Right lobe of liver (tissue), 6 donors: ENCODE measurements at regions not wholly inside any gene's neighbourhood (a gene's known extent, or its start where the extent isn't known, plus 50 kb on each side); places are given as distances from the start of the nearest gene placed in this dataset.
"Not testable (repeated sequence)": the region's sequence is repeated elsewhere in the genome, so short reads cannot be mapped to it uniquely, and the experiment has no call there.

Experiments used
- ATAC-seq, 4 donors: fragments of 200-7000 bp; cut with Tn5 transposase; one replicate each; pipeline ENCODE4 v1.9.1; 2020; ENCODE audit warnings: mild to moderate bottlenecking in 4 of 4, moderate library complexity in 4 of 4
- DNase-seq, 3 donors: peaks; one replicate each; pipeline ENCODE4 v3.0.0-alpha.2; 2020
- H3K27ac ChIP-seq, 3 donors: fragments of 200-600 bp; one replicate each; pipeline ENCODE4 v1.8.0; 2022
- H3K27me3 ChIP-seq, 2 donors: fragments of 200-600 bp; one replicate each; pipeline ENCODE4 v1.8.0; 2022
- H3K36me3 ChIP-seq, 4 donors: fragments of 200-600 bp; sonication (generic) in 1 of 4; one replicate each; pipeline versions ENCODE4 v1.5.1 to v1.8.0; 2017 to 2022; ENCODE audit warnings: control low read depth in 1 of 4
- H3K4me1 ChIP-seq, 4 donors: fragments of 200-600 bp; sonication (generic) in 1 of 4; one replicate each; pipeline versions ENCODE4 v1.5.1 to v1.8.0; 2017 to 2022; ENCODE audit warnings: control low read depth in 1 of 4
- H3K4me3 ChIP-seq, 3 donors: fragments of 200-600 bp; one replicate each; pipeline ENCODE4 v1.8.0; 2022
- H3K9me3 ChIP-seq, 4 donors: fragments of 200-600 bp; sonication (generic) in 1 of 4; one replicate each; pipeline versions ENCODE4 v1.5.1 to v1.8.0; 2017 to 2022; ENCODE audit warnings: control low read depth in 1 of 4
- POLR2A ChIP-seq: fragments of 450-650 bp; IDR thresholded peaks from one replicate; pipeline ENCODE4 v1.6.1; 2017; ENCODE audit warnings: antibody characterized with exemption, mild to moderate bottlenecking
- WGBS: methylation state at CpG from one replicate; pipeline ENCODE4 v1.1.6; 2018; ENCODE audit warnings: low coverage, low lambda C conversion rate; ENCODE audit not compliant: insufficient coverage; ENCODE audit errors: missing lambda C conversion rate; 5-methylcytosine and 5-hydroxymethylcytosine counted together
- intact Hi-C, 2 donors: fragments of 100-400 bp; cut with DNase I; formaldehyde crosslinking; loops; one replicate each; pipeline versions ENCODE4 v1.11.2 to v1.14.1; 2022
- TF ChIP-seq, protein P1 (sequence below), 4 donors: fragments of 200-600 bp in 3 of 4; fragments of 450-650 bp in 1 of 4; IDR thresholded peaks; one replicate each; pipeline versions ENCODE4 v1.5.1 to v1.8.0; 2016 to 2022; ENCODE audit warnings: antibody characterized with exemption in 4 of 4, mild to moderate bottlenecking in 2 of 4
- donor health status: DM: no; HTN: yes; CAD: no.
- donor health status: DM: no; HTN: no; CAD: no.
- donor health status: DM: no; HTN: no; CAD: no.
- donor health status: DM: no; HTN: yes; CAD: no.
- donor health status: DM: no; HTN: yes; CAD: no.

DNA sequence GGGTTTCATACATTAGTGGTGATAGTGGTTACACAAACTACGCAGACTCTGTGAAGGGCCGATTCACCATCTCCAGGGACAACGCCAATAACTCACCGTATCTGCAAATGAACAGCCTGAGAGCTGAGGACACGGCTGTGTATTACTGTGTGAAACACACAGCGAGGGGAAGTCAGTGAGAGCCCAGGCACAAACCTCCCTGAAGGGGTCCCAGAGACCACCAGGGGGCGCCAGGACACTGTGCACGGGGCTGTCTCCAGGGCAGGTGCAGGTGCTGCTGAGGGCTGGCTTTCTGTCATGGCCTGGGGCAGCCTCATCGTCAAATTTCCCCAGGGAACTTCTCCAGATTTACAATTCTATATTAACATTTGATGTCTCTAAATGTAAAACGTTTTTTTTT lies 184.6 kb upstream of the TP53TG3C start:
- TF ChIP-seq, protein P1, sequence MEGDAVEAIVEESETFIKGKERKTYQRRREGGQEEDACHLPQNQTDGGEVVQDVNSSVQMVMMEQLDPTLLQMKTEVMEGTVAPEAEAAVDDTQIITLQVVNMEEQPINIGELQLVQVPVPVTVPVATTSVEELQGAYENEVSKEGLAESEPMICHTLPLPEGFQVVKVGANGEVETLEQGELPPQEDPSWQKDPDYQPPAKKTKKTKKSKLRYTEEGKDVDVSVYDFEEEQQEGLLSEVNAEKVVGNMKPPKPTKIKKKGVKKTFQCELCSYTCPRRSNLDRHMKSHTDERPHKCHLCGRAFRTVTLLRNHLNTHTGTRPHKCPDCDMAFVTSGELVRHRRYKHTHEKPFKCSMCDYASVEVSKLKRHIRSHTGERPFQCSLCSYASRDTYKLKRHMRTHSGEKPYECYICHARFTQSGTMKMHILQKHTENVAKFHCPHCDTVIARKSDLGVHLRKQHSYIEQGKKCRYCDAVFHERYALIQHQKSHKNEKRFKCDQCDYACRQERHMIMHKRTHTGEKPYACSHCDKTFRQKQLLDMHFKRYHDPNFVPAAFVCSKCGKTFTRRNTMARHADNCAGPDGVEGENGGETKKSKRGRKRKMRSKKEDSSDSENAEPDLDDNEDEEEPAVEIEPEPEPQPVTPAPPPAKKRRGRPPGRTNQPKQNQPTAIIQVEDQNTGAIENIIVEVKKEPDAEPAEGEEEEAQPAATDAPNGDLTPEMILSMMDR (IDR thresholded peaks at IDR 0.05), result peak in 3 of 4 donors; percentile 25 to 35 (median 31)
- H3K4me1 ChIP-seq, intact Hi-C loops, H3K4me3 ChIP-seq, H3K27me3 ChIP-seq, H3K36me3 ChIP-seq, H3K27ac ChIP-seq, H3K9me3 ChIP-seq: not testable (repeated sequence)
- peak in 1 of 3 donors; percentile 38 for DNase-seq
- no CpG with 5 or more reads among the region's 10 CpGs for WGBS
- peak in 2 of 4 donors; percentile 36 to 59 for ATAC-seq

DNA sequence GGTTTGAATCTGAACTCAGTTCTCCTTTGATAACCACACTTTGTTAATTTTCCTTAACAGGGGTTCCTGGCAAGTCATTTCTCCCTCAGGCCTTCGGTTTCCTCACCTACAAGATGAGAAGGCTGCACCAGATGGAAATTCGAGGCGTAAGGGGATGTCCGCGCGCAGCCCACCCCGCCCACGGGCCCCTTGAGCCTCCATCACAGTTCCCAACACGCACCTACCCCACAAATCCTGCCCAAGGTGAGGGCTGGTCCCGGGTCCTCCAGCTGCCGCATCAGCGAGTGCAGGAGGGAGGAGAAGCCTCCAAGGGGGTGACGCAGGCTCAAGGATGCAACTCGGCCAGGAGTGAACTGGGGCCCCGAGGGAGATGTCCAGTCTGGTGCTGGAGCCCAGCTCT lies 166.9 kb upstream of the TP53TG3C start:
- WGBS, result 67% methylated on average over 7 of the region's 15 CpGs
- H3K27ac ChIP-seq, H3K27me3 ChIP-seq, H3K4me3 ChIP-seq, H3K36me3 ChIP-seq, ATAC-seq, intact Hi-C loops, H3K9me3 ChIP-seq, H3K4me1 ChIP-seq: not testable (repeated sequence)
- DNase-seq, result peak in 1 of 3 donors; percentile 24

DNA sequence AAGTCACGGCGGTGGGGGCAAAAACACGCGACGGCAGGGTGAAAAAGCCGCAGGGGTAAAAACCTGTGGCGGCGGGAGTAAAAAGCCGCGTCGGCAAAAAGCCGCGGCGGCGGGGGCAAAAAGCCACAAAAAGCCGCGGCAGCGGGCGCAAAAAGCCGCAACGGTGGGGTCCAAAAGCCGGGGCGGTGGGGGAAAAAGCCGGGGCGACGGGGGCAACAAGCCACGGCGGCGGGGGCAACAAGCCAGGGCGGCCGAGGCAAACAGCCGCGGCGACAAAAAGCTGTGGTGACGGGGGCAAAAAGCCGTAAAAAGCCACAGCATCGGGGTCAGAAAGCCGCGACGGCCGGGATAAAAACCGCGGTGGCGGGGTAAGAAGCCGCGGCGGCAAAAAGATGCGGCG lies 166.1 kb upstream of the TP53TG3C start:
- H3K27me3 ChIP-seq, H3K9me3 ChIP-seq, ATAC-seq, H3K4me3 ChIP-seq, H3K36me3 ChIP-seq, H3K27ac ChIP-seq, DNase-seq, H3K4me1 ChIP-seq, intact Hi-C loops: not testable (repeated sequence)
- WGBS, result 49% methylated on average over 21 of the region's 49 CpGs

DNA sequence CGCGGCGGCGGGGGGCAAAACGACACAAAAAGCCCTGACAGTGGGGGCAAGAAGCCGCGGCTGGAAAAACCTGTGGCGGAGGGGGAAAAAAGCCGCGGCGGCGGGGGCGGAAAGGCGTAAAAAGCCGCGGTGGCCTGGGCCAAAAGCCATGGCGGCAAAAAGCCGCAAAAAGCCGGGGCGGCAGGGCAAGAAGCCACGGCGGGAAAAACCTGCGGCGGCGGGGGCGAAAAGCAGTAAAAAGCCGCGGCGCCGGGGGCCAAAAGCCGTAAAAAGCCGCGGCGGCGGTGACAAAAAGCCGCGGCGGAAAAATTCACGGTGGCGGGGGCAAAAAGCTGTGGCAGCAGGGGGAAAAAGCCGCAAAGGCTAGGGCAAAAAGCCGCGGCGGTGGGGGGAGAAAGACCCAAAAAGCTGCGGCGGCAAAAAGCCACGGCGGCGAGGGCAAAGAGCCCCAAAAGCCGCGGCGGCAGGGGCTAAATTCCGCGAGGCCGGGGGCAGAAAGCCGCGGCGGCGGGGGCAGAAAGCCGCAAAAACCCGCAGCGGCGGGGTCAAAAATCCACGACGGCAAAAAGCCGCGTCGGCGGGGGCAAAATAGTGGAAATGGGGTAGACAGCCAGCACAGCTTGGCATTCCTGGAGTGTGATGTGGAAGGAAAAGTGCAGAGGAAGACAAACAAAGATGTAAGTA lies 165.2 kb upstream of the TP53TG3C start:
- H3K4me3 ChIP-seq, H3K9me3 ChIP-seq, H3K4me1 ChIP-seq, H3K27ac ChIP-seq, H3K36me3 ChIP-seq, intact Hi-C loops, ATAC-seq, H3K27me3 ChIP-seq: not testable (repeated sequence)
- WGBS, result 41% methylated on average over 44 of the region's 69 CpGs
- DNase-seq, result peak in 1 of 3 donors; percentile 37

DNA sequence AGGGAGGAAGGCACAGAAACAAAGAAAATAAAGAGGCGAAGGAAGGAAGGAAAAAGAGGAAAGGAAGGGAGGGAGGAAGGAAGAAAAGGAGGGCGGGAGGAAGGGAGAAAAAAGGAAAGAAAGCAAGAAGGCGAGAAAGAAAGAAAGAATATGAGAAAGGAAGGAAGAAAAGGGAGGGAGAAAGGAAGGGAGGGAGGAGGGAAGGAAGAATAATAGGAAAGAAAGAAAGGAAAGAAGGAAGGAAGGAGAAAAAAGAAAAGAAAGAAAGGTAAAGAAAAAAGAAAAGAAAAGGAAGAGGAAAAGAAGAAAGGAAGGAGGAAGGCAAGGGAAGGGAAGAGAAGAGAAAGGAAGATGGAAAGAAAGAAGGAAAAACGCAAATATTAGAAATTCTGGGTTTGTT lies 145.2 kb upstream of the TP53TG3C start:
- H3K27ac ChIP-seq, H3K36me3 ChIP-seq, H3K4me1 ChIP-seq, ATAC-seq, H3K27me3 ChIP-seq, H3K9me3 ChIP-seq, intact Hi-C loops, DNase-seq, H3K4me3 ChIP-seq: not testable (repeated sequence)
- WGBS, result 27% methylated on average over 4 of the region's 4 CpGs

DNA sequence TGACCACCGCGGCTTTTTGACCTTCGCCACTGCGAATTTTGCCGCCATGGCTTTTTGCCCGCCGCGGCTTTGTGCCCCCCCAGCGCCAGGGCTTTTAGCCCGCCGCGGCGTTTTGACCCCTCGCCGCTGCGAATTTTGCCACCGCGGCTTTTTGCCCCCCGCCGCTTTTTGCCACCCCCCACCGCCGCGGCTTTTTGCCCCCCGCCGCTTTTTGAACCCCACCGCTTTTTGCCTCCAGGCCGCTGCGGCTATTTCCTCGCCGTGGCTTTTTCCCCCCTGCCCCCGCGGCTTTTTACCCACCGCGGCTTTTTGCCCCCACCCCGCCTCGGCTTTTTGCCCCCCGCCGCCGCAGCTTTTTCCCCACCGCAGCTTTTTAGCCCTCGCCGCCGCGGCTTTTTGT lies 134.8 kb upstream of the TP53TG3C start:
- no peak overlapping the region for H3K27ac ChIP-seq
- intact Hi-C loops, result no loop called here
- no peaks in the 10 kb centered on the region for H3K36me3 ChIP-seq
- H3K4me3 ChIP-seq, result no peak overlapping the region
- DNase-seq, result peak in 1 of 3 donors; percentile 25
- H3K9me3 ChIP-seq, result no peaks in the 10 kb centered on the region
- no peaks in the 10 kb centered on the region for H3K4me1 ChIP-seq
- ATAC-seq, result no peak
- 44% methylated on average over 33 of the region's 44 CpGs for WGBS
- no peaks in the 10 kb centered on the region for H3K27me3 ChIP-seq
- TF ChIP-seq, protein P1 (IDR thresholded peaks at IDR 0.05), result no peak
- no peak for TF ChIP-seq POLR2A

DNA sequence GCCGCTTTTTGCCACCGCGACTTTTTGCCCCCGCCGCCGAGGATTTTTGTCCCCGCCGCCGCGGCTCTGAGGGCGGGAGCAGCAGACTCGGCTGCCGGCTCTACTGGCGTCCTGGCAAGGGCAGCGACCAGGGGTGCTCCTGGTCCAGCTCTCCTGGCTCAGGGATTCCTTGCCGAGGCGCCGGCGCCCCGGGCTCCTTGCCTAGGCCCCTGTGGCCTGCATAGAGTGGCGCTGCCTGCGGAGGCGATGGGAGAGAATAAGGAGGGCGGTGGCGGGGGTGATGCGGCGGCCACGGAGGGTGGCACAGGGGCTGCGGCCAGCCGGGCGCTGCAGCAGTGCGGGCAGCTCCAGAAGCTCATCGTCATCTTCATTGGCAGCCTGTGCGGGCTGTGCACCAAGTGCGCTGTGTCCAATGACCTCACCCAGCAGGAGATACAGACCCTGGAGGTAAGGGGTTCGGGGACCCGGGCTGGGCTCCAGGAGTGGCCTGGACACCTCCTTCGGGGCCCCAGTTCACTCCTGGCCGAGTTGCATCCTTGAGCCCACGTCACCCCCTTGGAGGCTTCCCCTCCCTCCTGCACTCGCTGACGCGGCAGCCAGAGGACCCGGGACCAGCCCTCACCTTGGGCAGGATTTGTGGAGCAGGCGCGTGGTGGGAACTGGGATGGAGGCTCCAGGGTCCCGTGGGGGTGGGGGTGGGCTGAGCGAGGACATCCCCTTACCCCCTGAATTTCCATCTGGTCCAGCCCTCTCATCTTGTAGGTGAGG lies 134.2 kb upstream of the TP53TG3C start:
- H3K9me3 ChIP-seq, ATAC-seq: not testable (repeated sequence)
- peak in 2 of 3 donors; percentile 21 to 37 for DNase-seq

DNA sequence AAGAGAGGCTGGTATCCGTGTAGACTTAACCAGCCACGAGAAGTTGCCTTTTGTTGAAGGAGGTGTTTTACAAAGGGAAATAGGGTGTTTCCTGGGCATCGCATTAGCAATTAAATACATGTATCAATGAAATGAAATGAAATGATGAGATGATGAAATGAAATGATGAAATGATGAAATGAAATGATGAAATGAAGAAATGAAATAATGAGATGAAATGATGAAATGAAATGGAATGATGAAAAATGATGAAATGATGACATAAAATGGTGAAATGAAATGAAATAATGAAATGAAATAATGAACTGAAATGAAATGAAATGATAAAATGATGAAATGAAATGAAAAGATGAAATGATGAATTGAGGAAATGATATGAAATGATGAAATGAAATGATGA lies 131.3 kb upstream of the TP53TG3C start:
- DNase-seq, ATAC-seq, H3K27me3 ChIP-seq, H3K27ac ChIP-seq, H3K9me3 ChIP-seq, H3K4me1 ChIP-seq, H3K4me3 ChIP-seq, intact Hi-C loops, H3K36me3 ChIP-seq: not testable (repeated sequence)
- 86% methylated on average over 1 of the region's 3 CpGs for WGBS

More for the DNA sequence above, 134.2 kb upstream of the TP53TG3C start:
- H3K27me3 ChIP-seq, H3K36me3 ChIP-seq, H3K27ac ChIP-seq, intact Hi-C loops, H3K4me1 ChIP-seq, H3K4me3 ChIP-seq: not testable (repeated sequence)
- 40% methylated on average over 14 of the region's 48 CpGs for WGBS

DNA sequence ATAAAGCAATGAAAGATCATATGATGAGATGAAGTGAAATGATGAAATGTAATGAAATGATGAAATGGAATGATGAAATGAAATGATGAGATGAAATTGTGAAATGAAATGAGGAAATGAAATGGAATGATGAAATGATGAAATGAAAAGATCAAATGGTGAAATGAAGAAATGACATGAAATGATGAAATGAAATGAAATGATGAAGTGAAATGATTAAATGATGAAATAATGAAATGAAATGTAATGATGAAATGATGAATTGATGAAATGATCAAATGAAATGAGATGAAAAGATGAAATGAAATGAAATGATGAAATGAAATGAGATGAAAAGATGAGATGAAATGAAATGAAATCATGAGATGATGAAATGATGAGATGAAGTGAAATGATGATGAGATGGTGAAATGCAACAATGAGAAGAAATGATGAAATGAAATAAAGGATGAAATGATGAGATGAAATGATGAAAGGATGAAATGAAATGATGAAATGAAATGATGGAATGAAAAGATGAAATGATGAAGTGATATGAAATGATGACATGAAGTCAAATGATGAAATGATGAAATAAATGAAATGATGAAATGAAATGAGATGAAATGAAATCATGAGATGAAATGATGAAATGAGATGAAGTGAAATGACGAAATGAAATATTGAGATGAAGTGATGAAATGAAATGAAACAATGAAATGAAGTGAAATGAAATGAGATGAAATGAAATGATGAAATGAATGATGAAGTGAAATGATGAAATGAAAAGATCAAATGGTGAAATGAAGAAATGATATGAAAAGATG lies 130.5 kb upstream of the TP53TG3C start:
- H3K9me3 ChIP-seq, H3K4me1 ChIP-seq, ATAC-seq, H3K36me3 ChIP-seq, H3K27ac ChIP-seq, DNase-seq, intact Hi-C loops, H3K27me3 ChIP-seq, H3K4me3 ChIP-seq: not testable (repeated sequence)
- WGBS, result 20% methylated on average over 1 of the region's 1 CpG
